GM21360 (cell line): ENCODE measurements at regions not wholly inside any gene's neighbourhood (a gene's known extent, or its start where the extent isn't known, plus 50 kb on each side); places are given as distances from the start of the nearest gene placed in this dataset.

ENCODE experiments used
- ATAC-seq: cut with Tn5 transposase; IDR thresholded peaks from one replicate; pipeline ENCODE4 v1.9.1; 2021; ENCODE audit warnings: mild to moderate bottlenecking, moderate library complexity; ENCODE audit not compliant: unreplicated experiment

DNA sequence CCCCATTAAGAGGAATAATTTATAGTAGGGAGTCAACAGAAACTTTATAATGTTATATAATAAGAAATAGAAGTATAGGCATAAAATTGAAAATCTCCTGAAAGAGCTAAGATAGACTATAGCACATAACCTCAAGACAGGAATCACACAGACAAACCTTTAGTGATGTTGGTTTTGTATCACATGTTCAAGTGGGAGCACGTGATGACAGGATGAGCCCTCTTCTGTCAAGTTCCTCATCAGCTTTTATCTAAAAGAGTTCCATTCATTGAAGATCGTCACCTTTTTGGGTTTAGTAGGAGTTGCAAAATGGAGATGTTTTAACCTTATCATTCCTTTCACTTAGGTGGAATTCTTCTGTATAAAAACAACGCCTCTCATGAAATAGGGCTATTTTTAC lies 127.0 kb downstream of the MCHR2 start:
- no peak for ATAC-seq

DNA sequence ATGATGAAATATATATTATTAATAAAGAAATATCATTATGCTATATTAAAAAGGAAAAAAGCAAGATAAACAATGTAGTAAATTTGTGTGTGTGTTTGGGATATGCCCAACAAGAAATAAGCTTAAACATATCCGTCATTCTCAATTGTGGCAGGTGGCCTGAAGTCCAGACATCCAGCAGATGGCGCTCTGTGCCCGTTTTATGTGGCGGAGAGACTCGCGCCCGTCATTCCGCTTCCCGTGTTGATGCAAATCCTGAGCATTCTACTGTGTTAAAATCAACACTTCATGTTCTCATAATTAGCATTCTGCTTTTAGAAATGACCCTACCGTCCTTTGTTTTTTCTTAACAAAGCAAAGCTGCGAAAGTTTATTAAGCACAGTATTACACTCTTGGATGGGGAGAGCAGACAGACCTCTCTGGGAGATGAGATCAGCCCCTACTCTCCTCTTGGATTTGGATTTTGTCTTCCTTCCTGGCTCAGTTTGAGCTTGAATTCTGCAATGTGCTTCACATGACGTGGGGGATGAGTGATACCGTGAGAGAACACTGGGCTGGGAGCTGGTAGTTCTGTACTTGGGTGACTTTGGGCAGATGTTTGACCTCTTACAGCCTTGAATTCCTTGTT lies 125.8 kb downstream of the MCHR2 start:
- peak; percentile 89 for ATAC-seq
